Mesendoderm (in vitro differentiated cells): ENCODE measurements at regions not wholly inside any gene's neighbourhood (a gene's known extent, or its start where the extent isn't known, plus 50 kb on each side); places are given as distances from the start of the nearest gene placed in this dataset.
A peak's percentile ranks its signal among the peaks of the same experiment; 100 is the strongest.

Experiments used
- DNase-seq: peaks from one replicate; pipeline ENCODE4 v3.0.0; 2013
- H2AK5ac ChIP-seq: 2 replicates; pipeline ENCODE4 v1.6.1; 2013; ENCODE audit warnings: low read length, inconsistent platforms
- H2BK120ac ChIP-seq: 2 replicates; pipeline ENCODE4 v1.6.1; 2013; ENCODE audit warnings: low read depth, mild to moderate bottlenecking, low read length, moderate library complexity, mixed read lengths
- H2BK15ac ChIP-seq: replicated peaks from 2 replicates; pipeline ENCODE4 v1.6.1; 2013; ENCODE audit warnings: low read depth, mild to moderate bottlenecking, moderate library complexity
- H2BK5ac ChIP-seq: 2 replicates; pipeline ENCODE4 v1.6.1; 2013; ENCODE audit warnings: low read length, inconsistent platforms
- H3K18ac ChIP-seq: 2 replicates; pipeline ENCODE4 v1.6.1; 2013; ENCODE audit warnings: mild to moderate bottlenecking, low read length, mixed read lengths
- H3K23ac ChIP-seq: one replicate; pipeline ENCODE4 v1.6.1; 2013; ENCODE audit warnings: low read length
- H3K27ac ChIP-seq: 2 replicates; pipeline ENCODE4 v1.5.1; 2013; ENCODE audit warnings: low read depth, mild to moderate bottlenecking, inconsistent platforms, low read length, moderate library complexity
- H3K27me3 ChIP-seq: 2 replicates; pipeline ENCODE4 v1.6.1; 2013; ENCODE audit warnings: low read length, control low read depth, mild to moderate bottlenecking, inconsistent platforms; ENCODE audit not compliant: insufficient read depth, poor library complexity
- H3K36me3 ChIP-seq: 2 replicates; pipeline ENCODE4 v1.6.1; 2013; ENCODE audit warnings: low read length, inconsistent platforms; ENCODE audit not compliant: control insufficient read depth, insufficient read depth
- H3K4ac ChIP-seq: one replicate; pipeline ENCODE4 v1.6.1; 2013; ENCODE audit warnings: low read depth, mild to moderate bottlenecking, low read length, moderate library complexity
- H3K4me1 ChIP-seq: 2 replicates; pipeline ENCODE4 v1.6.1; 2013; ENCODE audit warnings: low read depth, low read length, inconsistent platforms; ENCODE audit not compliant: control insufficient read depth
- H3K4me2 ChIP-seq: 2 replicates; pipeline ENCODE4 v1.6.1; 2013; ENCODE audit warnings: low read length
- H3K4me3 ChIP-seq: 2 replicates; pipeline ENCODE4 v1.5.1; 2013; ENCODE audit warnings: mild to moderate bottlenecking, low read length
- H3K56ac ChIP-seq: one replicate; pipeline ENCODE4 v1.6.1; 2013; ENCODE audit warnings: low read length
- H3K79me1 ChIP-seq: 2 replicates; pipeline ENCODE4 v1.6.1; 2013; ENCODE audit warnings: low read length, inconsistent platforms
- H3K79me2 ChIP-seq: 2 replicates; pipeline ENCODE4 v1.6.1; 2013; ENCODE audit warnings: mild to moderate bottlenecking, low read length; ENCODE audit not compliant: control insufficient read depth, insufficient read depth
- H3K9ac ChIP-seq: 2 replicates; pipeline ENCODE4 v1.6.1; 2013; ENCODE audit warnings: low read length, inconsistent platforms
- H4K5ac ChIP-seq: one replicate; pipeline ENCODE4 v1.6.1; 2013; ENCODE audit warnings: low read length
- H4K8ac ChIP-seq: one replicate; pipeline ENCODE4 v1.6.1; 2013; ENCODE audit warnings: low read depth, mild to moderate bottlenecking, control low read depth, low read length, moderate library complexity
- WGBS: extraction: QIAGEN DNeasy Blood & Tissue Kit; methylation state at CpG from one replicate; pipeline ENCODE4 v1.1.7; 2013; ENCODE audit warnings: low lambda C conversion rate, missing lambda C conversion rate; ENCODE audit not compliant: insufficient coverage; ENCODE audit errors: extremely low coverage; 5-methylcytosine and 5-hydroxymethylcytosine counted together

GRCh38 chr20:61186771-61187472, 65.1 kb upstream of the CDH4 start:
- no peak overlapping the region for H3K4ac ChIP-seq
- DNase-seq, result no peak
- H3K79me1 ChIP-seq, result no peaks in the 10 kb centered on the region
- no peaks in the 10 kb centered on the region for H3K79me2 ChIP-seq
- no peak overlapping the region for H3K18ac ChIP-seq
- WGBS, result 100% methylated on average over 1 of the region's 11 CpGs
- H3K4me2 ChIP-seq, result no peak overlapping the region
- no peaks in the 10 kb centered on the region for H3K27me3 ChIP-seq
- H3K27ac ChIP-seq, result no peak overlapping the region
- H3K56ac ChIP-seq, result no peak overlapping the region
- H2BK5ac ChIP-seq, result no peak overlapping the region
- H4K5ac ChIP-seq, result no peak overlapping the region
- H2AK5ac ChIP-seq, result no peak overlapping the region
- no peak overlapping the region for H4K8ac ChIP-seq
- no peak overlapping the region for H2BK15ac ChIP-seq
- no peaks in the 10 kb centered on the region for H3K36me3 ChIP-seq
- H2BK120ac ChIP-seq, result no peak overlapping the region
- H3K4me3 ChIP-seq, result no peak overlapping the region
- H3K4me1 ChIP-seq, result no peaks in the 10 kb centered on the region
- H3K9ac ChIP-seq, result no peak overlapping the region
- no peak overlapping the region for H3K23ac ChIP-seq

GRCh38 chr20:61189534-61189933, 62.5 kb upstream of the CDH4 start:
- Histone ChIP-seq H3K4me1 (no peaks in the 10 kb centered on the region), H2BK120ac (no peak overlapping the region), H3K36me3 (no peaks in the 10 kb centered on the region), H2AK5ac (no peak overlapping the region), H3K9ac (no peak overlapping the region), H3K79me2 (no peaks in the 10 kb centered on the region), H2BK15ac (no peak overlapping the region), H2BK5ac (no peak overlapping the region), H3K27ac (no peak overlapping the region), H3K23ac (no peak overlapping the region), H4K5ac (no peak overlapping the region), H3K56ac (no peak overlapping the region), H4K8ac (no peak overlapping the region), H3K4me2 (no peak overlapping the region), H3K79me1 (no peaks in the 10 kb centered on the region), H3K4ac (no peak overlapping the region), H3K4me3 (no peak overlapping the region), H3K18ac (no peak overlapping the region), H3K27me3 (no peaks in the 10 kb centered on the region)
- DNase-seq, result no peak
- WGBS, result no CpG with 5 or more reads among the region's 1 CpG

GRCh38 chr20:61191096-61191495, 61.0 kb upstream of the CDH4 start:
- WGBS, result no CpG with 5 or more reads among the region's 9 CpGs
- Histone ChIP-seq H3K27ac (no peak overlapping the region), H4K5ac (no peak overlapping the region), H3K23ac (no peak overlapping the region), H4K8ac (no peak overlapping the region), H3K56ac (no peak overlapping the region), H3K4me1 (no peaks in the 10 kb centered on the region), H3K79me2 (no peaks in the 10 kb centered on the region), H3K79me1 (no peaks in the 10 kb centered on the region), H3K4ac (no peak overlapping the region), H3K4me2 (no peak overlapping the region), H3K36me3 (no peaks in the 10 kb centered on the region), H3K27me3 (no peaks in the 10 kb centered on the region), H3K4me3 (no peak overlapping the region), H2AK5ac (no peak overlapping the region), H2BK5ac (no peak overlapping the region), H2BK120ac (no peak overlapping the region), H3K9ac (no peak overlapping the region), H2BK15ac (no peak overlapping the region), H3K18ac (no peak overlapping the region)
- no peak for DNase-seq

- Histone ChIP-seq H3K56ac (no peak overlapping the region), H3K27ac (no peak overlapping the region), H3K79me2 (no peaks in the 10 kb centered on the region), H4K5ac (no peak overlapping the region), H2BK5ac (no peak overlapping the region), H3K23ac (no peak overlapping the region), H2AK5ac (no peak overlapping the region), H3K36me3 (no peaks in the 10 kb centered on the region), H3K4me1 (no peaks in the 10 kb centered on the region), H2BK15ac (no peak overlapping the region), H3K79me1 (no peaks in the 10 kb centered on the region), H3K18ac (no peak overlapping the region), H3K4me2 (no peak overlapping the region), H3K27me3 (no peaks in the 10 kb centered on the region), H3K4ac (no peak overlapping the region), H4K8ac (no peak overlapping the region), H3K9ac (no peak overlapping the region), H3K4me3 (no peak overlapping the region), H2BK120ac (no peak overlapping the region)
- DNase-seq, result no peak
- no CpG with 5 or more reads among the region's 10 CpGs for WGBS
Measured at GRCh38 chr20:61192337-61192950, 59.6 kb upstream of the CDH4 start.

- no peak overlapping the region for H3K56ac ChIP-seq
- no peaks in the 10 kb centered on the region for H3K27me3 ChIP-seq
- no peak overlapping the region for H4K5ac ChIP-seq
- DNase-seq, result peak; percentile 16
- H3K23ac ChIP-seq, result no peak overlapping the region
- H2BK15ac ChIP-seq, result no peak overlapping the region
- H2BK5ac ChIP-seq, result no peak overlapping the region
- H3K4me2 ChIP-seq, result no peak overlapping the region
- no peaks in the 10 kb centered on the region for H3K79me2 ChIP-seq
- no peak overlapping the region for H3K18ac ChIP-seq
- no peaks in the 10 kb centered on the region for H3K36me3 ChIP-seq
- no CpG with 5 or more reads among the region's 15 CpGs for WGBS
- no peaks in the 10 kb centered on the region for H3K4me1 ChIP-seq
- H4K8ac ChIP-seq, result no peak overlapping the region
- no peak overlapping the region for H3K9ac ChIP-seq
- no peak overlapping the region for H3K4me3 ChIP-seq
- H2BK120ac ChIP-seq, result no peak overlapping the region
- no peak overlapping the region for H2AK5ac ChIP-seq
- H3K27ac ChIP-seq, result no peak overlapping the region
- no peaks in the 10 kb centered on the region for H3K79me1 ChIP-seq
- H3K4ac ChIP-seq, result no peak overlapping the region
Measured at GRCh38 chr20:61193164-61193563, 58.9 kb upstream of the CDH4 start.
